ENCODE measurements at regions not wholly inside any gene's neighbourhood (a gene's known extent, or its start where the extent isn't known, plus 50 kb on each side); places are given as distances from the start of the nearest gene placed in this dataset.
"Not testable (repeated sequence)": the region's sequence is repeated elsewhere in the genome, so short reads cannot be mapped to it uniquely, and the experiment has no call there.

- H3K4me3 ChIP-seq (ENCODE audit: low read depth, low read length) = no peak overlapping the region
- no peak for TF ChIP-seq CTCF (conservative IDR thresholded peaks at IDR 0.05; ENCODE audit: low read depth, low read length)
- DNase-seq (ENCODE audit: low read depth) = no peak
These were observed 494.6 kb upstream of the EPHA5 start for GRCh38 chr4:66164869-66165268.

- no peak for DNase-seq (ENCODE audit: low read depth)
- no peak overlapping the region for H3K4me3 ChIP-seq (ENCODE audit: low read depth, low read length)
- no peak for TF ChIP-seq CTCF (conservative IDR thresholded peaks at IDR 0.05; ENCODE audit: low read depth, low read length)
These were observed 490.3 kb upstream of the EPHA5 start for GRCh38 chr4:66160606-66161005.

- TF ChIP-seq CTCF (conservative IDR thresholded peaks at IDR 0.05; ENCODE audit: low read depth, low read length) = no peak
- no peak overlapping the region for H3K4me3 ChIP-seq (ENCODE audit: low read depth, low read length)
- DNase-seq (ENCODE audit: low read depth) = no peak
These were observed 487.3 kb upstream of the EPHA5 start for GRCh38 chr4:66157594-66157993.

- H3K4me3 ChIP-seq (ENCODE audit: low read depth, low read length) = no peak overlapping the region
- TF ChIP-seq CTCF (conservative IDR thresholded peaks at IDR 0.05; ENCODE audit: low read depth, low read length) = no peak
- DNase-seq (ENCODE audit: low read depth) = no peak
These were observed 459.8 kb upstream of the EPHA5 start for GRCh38 chr4:66130042-66130441.

- H3K4me3 ChIP-seq (ENCODE audit: low read depth, low read length) = no peak overlapping the region
- no peak for DNase-seq (ENCODE audit: low read depth)
- TF ChIP-seq CTCF (conservative IDR thresholded peaks at IDR 0.05; ENCODE audit: low read depth, low read length) = no peak
These were observed 453.6 kb upstream of the EPHA5 start for GRCh38 chr4:66123831-66124413.

- no peak for TF ChIP-seq CTCF (conservative IDR thresholded peaks at IDR 0.05; ENCODE audit: low read depth, low read length)
- DNase-seq (ENCODE audit: low read depth) = no peak
- H3K4me3 ChIP-seq (ENCODE audit: low read depth, low read length) = no peak overlapping the region
These were observed 452.9 kb upstream of the EPHA5 start for GRCh38 chr4:66123190-66123589.

GRCh38 chr4:66115231-66115630 lies 444.9 kb upstream of the EPHA5 start:
- DNase-seq (ENCODE audit: low read depth); H3K4me3 ChIP-seq (ENCODE audit: low read depth, low read length): not testable (repeated sequence)
